KMS-11 (cell line): ENCODE measurements at regions not wholly inside any gene's neighbourhood (a gene's known extent, or its start where the extent isn't known, plus 50 kb on each side); places are given as distances from the start of the nearest gene placed in this dataset.

Experiments used
- H2AFZ ChIP-seq: fragments of 200-600 bp; sonication (generic); 2 replicates; pipeline ENCODE4 v1.6.1; 2016; ENCODE audit warnings: antibody characterized with exemption, mixed run types, low read depth
- H3K27ac ChIP-seq: fragments of 200-600 bp; sonication (generic); 2 replicates; pipeline ENCODE4 v1.6.1; 2016; ENCODE audit warnings: mild to moderate bottlenecking, mixed run types
- H3K27me3 ChIP-seq: fragments of 200-600 bp; sonication (generic); 2 replicates; pipeline ENCODE4 v1.6.1; 2017; ENCODE audit warnings: mild to moderate bottlenecking, low read depth, mixed run types, moderate library complexity; ENCODE audit not compliant: insufficient read depth
- H3K36me3 ChIP-seq: fragments of 200-600 bp; sonication (generic); 2 replicates; pipeline ENCODE4 v1.6.1; 2017; ENCODE audit warnings: mild to moderate bottlenecking, mixed run types; ENCODE audit not compliant: insufficient read depth
- H3K4me1 ChIP-seq: fragments of 200-600 bp; sonication (generic); 2 replicates; pipeline ENCODE4 v1.6.1; 2016; ENCODE audit warnings: mild to moderate bottlenecking, low read depth, mixed run types; ENCODE audit not compliant: poor library complexity, severe bottlenecking
- H3K4me2 ChIP-seq: fragments of 200-600 bp; sonication (generic); 2 replicates; pipeline ENCODE4 v1.7.0; 2016; ENCODE audit warnings: mild to moderate bottlenecking, mixed run types
- H3K4me3 ChIP-seq: fragments of 200-600 bp; sonication (generic); IDR thresholded peaks from 2 replicates; pipeline ENCODE4 v1.6.1; 2017; ENCODE audit warnings: low read depth, low read length, mixed read lengths; ENCODE audit not compliant: insufficient read depth
- H3K79me2 ChIP-seq: fragments of 200-600 bp; sonication (generic); 2 replicates; pipeline ENCODE4 v1.6.1; 2016; ENCODE audit warnings: low read depth, mixed run types; ENCODE audit not compliant: insufficient read depth
- H3K9ac ChIP-seq: fragments of 200-600 bp; sonication (generic); 2 replicates; pipeline ENCODE4 v1.6.1; 2016; ENCODE audit warnings: mild to moderate bottlenecking, mixed run types
- H4K20me1 ChIP-seq: fragments of 200-600 bp; sonication (generic); 2 replicates; pipeline ENCODE4 v1.6.1; 2016; ENCODE audit warnings: mild to moderate bottlenecking, mixed run types; ENCODE audit not compliant: insufficient read depth
- CTCF ChIP-seq: fragments of 200-600 bp; sonication (generic); conservative IDR thresholded peaks from 2 replicates; pipeline ENCODE4 v1.6.1; 2017; ENCODE audit warnings: low read depth, mild to moderate bottlenecking, antibody characterized with exemption, low read length, moderate library complexity, mixed read lengths

GRCh38 chr6:56381801-56382251 lies 134.4 kb upstream of the COL21A1 start:
- no peaks in the 10 kb centered on the region for H4K20me1 ChIP-seq
- no peak overlapping the region for H3K9ac ChIP-seq
- H3K4me3 ChIP-seq = no peak overlapping the region
- no peaks in the 10 kb centered on the region for H3K27me3 ChIP-seq
- no peak overlapping the region for H2AFZ ChIP-seq
- no peaks in the 10 kb centered on the region for H3K4me1 ChIP-seq
- no peaks in the 10 kb centered on the region for H3K79me2 ChIP-seq
- no peak for TF ChIP-seq CTCF
- no peaks in the 10 kb centered on the region for H3K36me3 ChIP-seq
- no peak overlapping the region for H3K4me2 ChIP-seq
- no peak overlapping the region for H3K27ac ChIP-seq

- no peaks in the 10 kb centered on the region for H3K79me2 ChIP-seq
- no peak overlapping the region for H3K9ac ChIP-seq
- H3K27me3 ChIP-seq = no peaks in the 10 kb centered on the region
- no peaks in the 10 kb centered on the region for H3K4me1 ChIP-seq
- no peak overlapping the region for H2AFZ ChIP-seq
- H3K27ac ChIP-seq = no peak overlapping the region
- no peak for TF ChIP-seq CTCF
- no peaks in the 10 kb centered on the region for H4K20me1 ChIP-seq
- no peaks in the 10 kb centered on the region for H3K36me3 ChIP-seq
- H3K4me3 ChIP-seq = no peak overlapping the region
- no peak overlapping the region for H3K4me2 ChIP-seq
Measured at GRCh38 chr6:56380476-56380875, 133.1 kb upstream of the COL21A1 start.

- no peaks in the 10 kb centered on the region for H3K27me3 ChIP-seq
- no peak overlapping the region for H3K4me2 ChIP-seq
- H3K79me2 ChIP-seq = no peaks in the 10 kb centered on the region
- no peaks in the 10 kb centered on the region for H4K20me1 ChIP-seq
- H3K36me3 ChIP-seq = no peaks in the 10 kb centered on the region
- no peak for TF ChIP-seq CTCF
- H3K4me3 ChIP-seq = no peak overlapping the region
- H3K9ac ChIP-seq = no peak overlapping the region
- H2AFZ ChIP-seq = no peak overlapping the region
- H3K27ac ChIP-seq = no peak overlapping the region
- no peaks in the 10 kb centered on the region for H3K4me1 ChIP-seq
Measured at GRCh38 chr6:56378966-56379585, 131.7 kb upstream of the COL21A1 start.

- H3K27ac ChIP-seq = no peak overlapping the region
- H3K4me1 ChIP-seq = no peaks in the 10 kb centered on the region
- H3K4me3 ChIP-seq = no peak overlapping the region
- no peaks in the 10 kb centered on the region for H4K20me1 ChIP-seq
- H3K36me3 ChIP-seq = no peaks in the 10 kb centered on the region
- H3K4me2 ChIP-seq = no peak overlapping the region
- no peaks in the 10 kb centered on the region for H3K79me2 ChIP-seq
- no peak for TF ChIP-seq CTCF
- H2AFZ ChIP-seq = no peak overlapping the region
- H3K27me3 ChIP-seq = no peaks in the 10 kb centered on the region
- no peak overlapping the region for H3K9ac ChIP-seq
Measured at GRCh38 chr6:56378507-56378906, 131.1 kb upstream of the COL21A1 start.
